ENCODE measurements at regions not wholly inside any gene's neighbourhood (a gene's known extent, or its start where the extent isn't known, plus 50 kb on each side); places are given as distances from the start of the nearest gene placed in this dataset.

DNA sequence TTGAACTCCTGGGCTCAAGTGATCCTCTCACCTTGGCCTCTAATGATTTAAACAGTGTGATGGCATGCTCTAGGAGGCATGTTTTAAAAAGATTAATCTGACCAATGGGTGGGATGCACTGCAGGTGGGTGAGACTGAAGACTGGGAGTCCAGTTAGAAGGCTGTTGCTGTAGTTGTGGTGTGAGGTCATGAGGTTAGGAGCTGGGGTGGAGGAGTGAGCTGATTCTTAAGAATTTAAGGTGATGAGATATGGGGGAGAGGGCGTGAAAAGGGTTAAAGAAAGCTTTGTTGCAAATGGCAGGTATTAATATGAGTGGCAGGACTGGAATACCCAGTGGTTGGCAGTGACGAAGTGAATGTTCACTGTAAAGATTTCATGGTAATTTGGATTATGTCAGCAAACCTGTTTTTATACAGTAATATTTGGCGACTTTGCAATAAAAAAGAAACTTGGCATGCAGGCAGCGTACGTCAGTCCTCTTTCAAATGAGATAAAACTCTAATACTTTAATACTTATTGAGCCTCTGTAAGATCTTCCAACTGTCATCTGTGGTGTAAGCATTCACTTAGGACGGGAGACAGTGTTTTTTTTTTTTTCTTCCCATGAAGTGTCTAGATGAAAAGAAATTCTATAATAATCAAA, 72.8 kb upstream of the MTPN start:
- no peak overlapping the region for H3K4me3 ChIP-seq (ENCODE audit: low read depth in 1 of 3, low read length in 3 of 3)
- H3K27ac ChIP-seq (ENCODE audit: low read depth in 1 of 2, low read length in 2 of 2) = no peak overlapping the region
- no peak overlapping the region for H3K9ac ChIP-seq (ENCODE audit: low read depth in 1 of 2, low read length in 2 of 2)
- peaks cover 0 to 3% (median 0%) of the 10 kb centered on the region in 4 donors for H3K27me3 ChIP-seq (ENCODE audit: control insufficient read depth in 4 of 4, insufficient read depth in 4 of 4, low read length in 3 of 4)
- H3K9me3 ChIP-seq (ENCODE audit: control insufficient read depth in 4 of 4, low read length in 3 of 4) = no peaks in the 10 kb centered on the region
- no peaks in the 10 kb centered on the region for H3K36me3 ChIP-seq (ENCODE audit: control insufficient read depth in 4 of 4, insufficient read depth in 3 of 4, low read depth in 1 of 4, low read length in 3 of 4)
- no peak for TF ChIP-seq EGR1 (IDR thresholded peaks at IDR 0.05; ENCODE audit: low read depth in 2 of 2)
- TF ChIP-seq, protein P1, sequence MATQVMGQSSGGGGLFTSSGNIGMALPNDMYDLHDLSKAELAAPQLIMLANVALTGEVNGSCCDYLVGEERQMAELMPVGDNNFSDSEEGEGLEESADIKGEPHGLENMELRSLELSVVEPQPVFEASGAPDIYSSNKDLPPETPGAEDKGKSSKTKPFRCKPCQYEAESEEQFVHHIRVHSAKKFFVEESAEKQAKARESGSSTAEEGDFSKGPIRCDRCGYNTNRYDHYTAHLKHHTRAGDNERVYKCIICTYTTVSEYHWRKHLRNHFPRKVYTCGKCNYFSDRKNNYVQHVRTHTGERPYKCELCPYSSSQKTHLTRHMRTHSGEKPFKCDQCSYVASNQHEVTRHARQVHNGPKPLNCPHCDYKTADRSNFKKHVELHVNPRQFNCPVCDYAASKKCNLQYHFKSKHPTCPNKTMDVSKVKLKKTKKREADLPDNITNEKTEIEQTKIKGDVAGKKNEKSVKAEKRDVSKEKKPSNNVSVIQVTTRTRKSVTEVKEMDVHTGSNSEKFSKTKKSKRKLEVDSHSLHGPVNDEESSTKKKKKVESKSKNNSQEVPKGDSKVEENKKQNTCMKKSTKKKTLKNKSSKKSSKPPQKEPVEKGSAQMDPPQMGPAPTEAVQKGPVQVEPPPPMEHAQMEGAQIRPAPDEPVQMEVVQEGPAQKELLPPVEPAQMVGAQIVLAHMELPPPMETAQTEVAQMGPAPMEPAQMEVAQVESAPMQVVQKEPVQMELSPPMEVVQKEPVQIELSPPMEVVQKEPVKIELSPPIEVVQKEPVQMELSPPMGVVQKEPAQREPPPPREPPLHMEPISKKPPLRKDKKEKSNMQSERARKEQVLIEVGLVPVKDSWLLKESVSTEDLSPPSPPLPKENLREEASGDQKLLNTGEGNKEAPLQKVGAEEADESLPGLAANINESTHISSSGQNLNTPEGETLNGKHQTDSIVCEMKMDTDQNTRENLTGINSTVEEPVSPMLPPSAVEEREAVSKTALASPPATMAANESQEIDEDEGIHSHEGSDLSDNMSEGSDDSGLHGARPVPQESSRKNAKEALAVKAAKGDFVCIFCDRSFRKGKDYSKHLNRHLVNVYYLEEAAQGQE (IDR thresholded peaks at IDR 0.05) = no peak
- TF ChIP-seq FOXA1 (IDR thresholded peaks at IDR 0.05) = no peak
- TF ChIP-seq, protein P2, sequence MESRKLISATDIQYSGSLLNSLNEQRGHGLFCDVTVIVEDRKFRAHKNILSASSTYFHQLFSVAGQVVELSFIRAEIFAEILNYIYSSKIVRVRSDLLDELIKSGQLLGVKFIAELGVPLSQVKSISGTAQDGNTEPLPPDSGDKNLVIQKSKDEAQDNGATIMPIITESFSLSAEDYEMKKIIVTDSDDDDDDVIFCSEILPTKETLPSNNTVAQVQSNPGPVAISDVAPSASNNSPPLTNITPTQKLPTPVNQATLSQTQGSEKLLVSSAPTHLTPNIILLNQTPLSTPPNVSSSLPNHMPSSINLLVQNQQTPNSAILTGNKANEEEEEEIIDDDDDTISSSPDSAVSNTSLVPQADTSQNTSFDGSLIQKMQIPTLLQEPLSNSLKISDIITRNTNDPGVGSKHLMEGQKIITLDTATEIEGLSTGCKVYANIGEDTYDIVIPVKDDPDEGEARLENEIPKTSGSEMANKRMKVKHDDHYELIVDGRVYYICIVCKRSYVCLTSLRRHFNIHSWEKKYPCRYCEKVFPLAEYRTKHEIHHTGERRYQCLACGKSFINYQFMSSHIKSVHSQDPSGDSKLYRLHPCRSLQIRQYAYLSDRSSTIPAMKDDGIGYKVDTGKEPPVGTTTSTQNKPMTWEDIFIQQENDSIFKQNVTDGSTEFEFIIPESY (IDR thresholded peaks at IDR 0.05) = no peak
- TF ChIP-seq HNF4G (IDR thresholded peaks at IDR 0.05) = no peak
- no peak for TF ChIP-seq HNF4A (conservative IDR thresholded peaks at IDR 0.05)
- no peak for TF ChIP-seq YY1 (IDR thresholded peaks at IDR 0.05)
- no peak for TF ChIP-seq GABPA (IDR thresholded peaks at IDR 0.05 in 1 of 2, conservative IDR thresholded peaks at IDR 0.05 in 1 of 2)
- no peak for TF ChIP-seq NR2F2 (IDR thresholded peaks at IDR 0.05)
- TF ChIP-seq SP1 (IDR thresholded peaks at IDR 0.05) = no peak
- no peak for TF ChIP-seq RXRA (IDR thresholded peaks at IDR 0.05)
- TF ChIP-seq FOXA2 (IDR thresholded peaks at IDR 0.05) = no peak
- no peak for TF ChIP-seq JUND (IDR thresholded peaks at IDR 0.05)
- TF ChIP-seq, protein P3, sequence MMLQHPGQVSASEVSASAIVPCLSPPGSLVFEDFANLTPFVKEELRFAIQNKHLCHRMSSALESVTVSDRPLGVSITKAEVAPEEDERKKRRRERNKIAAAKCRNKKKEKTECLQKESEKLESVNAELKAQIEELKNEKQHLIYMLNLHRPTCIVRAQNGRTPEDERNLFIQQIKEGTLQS (IDR thresholded peaks at IDR 0.05) = no peak
- TF ChIP-seq RAD21 (IDR thresholded peaks at IDR 0.05) = no peak
- TF ChIP-seq TAF1 (conservative IDR thresholded peaks at IDR 0.05) = no peak
- TF ChIP-seq, protein P4, sequence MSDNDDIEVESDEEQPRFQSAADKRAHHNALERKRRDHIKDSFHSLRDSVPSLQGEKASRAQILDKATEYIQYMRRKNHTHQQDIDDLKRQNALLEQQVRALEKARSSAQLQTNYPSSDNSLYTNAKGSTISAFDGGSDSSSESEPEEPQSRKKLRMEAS (IDR thresholded peaks at IDR 0.05) = no peak
- TF ChIP-seq, protein P5, sequence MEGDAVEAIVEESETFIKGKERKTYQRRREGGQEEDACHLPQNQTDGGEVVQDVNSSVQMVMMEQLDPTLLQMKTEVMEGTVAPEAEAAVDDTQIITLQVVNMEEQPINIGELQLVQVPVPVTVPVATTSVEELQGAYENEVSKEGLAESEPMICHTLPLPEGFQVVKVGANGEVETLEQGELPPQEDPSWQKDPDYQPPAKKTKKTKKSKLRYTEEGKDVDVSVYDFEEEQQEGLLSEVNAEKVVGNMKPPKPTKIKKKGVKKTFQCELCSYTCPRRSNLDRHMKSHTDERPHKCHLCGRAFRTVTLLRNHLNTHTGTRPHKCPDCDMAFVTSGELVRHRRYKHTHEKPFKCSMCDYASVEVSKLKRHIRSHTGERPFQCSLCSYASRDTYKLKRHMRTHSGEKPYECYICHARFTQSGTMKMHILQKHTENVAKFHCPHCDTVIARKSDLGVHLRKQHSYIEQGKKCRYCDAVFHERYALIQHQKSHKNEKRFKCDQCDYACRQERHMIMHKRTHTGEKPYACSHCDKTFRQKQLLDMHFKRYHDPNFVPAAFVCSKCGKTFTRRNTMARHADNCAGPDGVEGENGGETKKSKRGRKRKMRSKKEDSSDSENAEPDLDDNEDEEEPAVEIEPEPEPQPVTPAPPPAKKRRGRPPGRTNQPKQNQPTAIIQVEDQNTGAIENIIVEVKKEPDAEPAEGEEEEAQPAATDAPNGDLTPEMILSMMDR (IDR thresholded peaks at IDR 0.05; ENCODE audit: low read depth, low read length, missing input control) = no peak
- DNase-seq (ENCODE audit: low spot score) = no peak
- WGBS = 60% methylated on average over 6 of the region's 6 CpGs
- H3K4me1 ChIP-seq (ENCODE audit: control insufficient read depth in 4 of 4, insufficient read depth in 4 of 4, low read length in 3 of 4) = no peaks in the 10 kb centered on the region

All from liver (tissue), 8 donors.